ENCODE measurements at regions not wholly inside any gene's neighbourhood (a gene's known extent, or its start where the extent isn't known, plus 50 kb on each side); places are given as distances from the start of the nearest gene placed in this dataset.

DNA sequence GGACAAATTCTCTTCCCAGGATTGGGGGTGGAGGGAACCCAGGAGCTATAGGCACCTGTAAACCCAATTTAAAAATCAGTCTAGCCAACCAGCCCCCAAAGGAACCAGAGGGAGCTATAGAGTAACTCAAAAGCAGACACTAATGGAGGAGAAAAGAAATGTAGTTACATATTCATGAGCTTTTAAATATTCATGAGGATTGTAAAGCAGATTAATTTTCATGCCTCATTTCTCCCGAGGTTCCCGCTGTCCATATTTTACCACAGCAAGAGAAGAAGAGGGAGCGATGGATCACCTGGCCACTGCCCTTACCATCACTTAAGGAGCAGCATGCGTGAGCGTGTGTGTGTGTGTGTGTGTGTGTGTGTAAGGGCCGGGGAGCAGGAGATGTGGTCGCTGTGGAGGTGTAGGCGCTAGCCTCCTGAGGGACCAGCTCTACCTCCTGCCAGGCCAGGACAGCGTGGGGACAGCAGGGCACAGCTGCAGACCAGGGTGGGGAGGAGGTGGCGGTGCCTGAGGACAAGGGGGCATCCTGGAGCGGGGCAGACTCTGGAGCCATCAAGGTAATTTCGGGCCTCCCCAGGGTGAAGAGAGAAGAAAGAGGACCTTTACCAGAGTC, 100.7 kb upstream of the THY1 start (continued):
- TF ChIP-seq, protein P1, sequence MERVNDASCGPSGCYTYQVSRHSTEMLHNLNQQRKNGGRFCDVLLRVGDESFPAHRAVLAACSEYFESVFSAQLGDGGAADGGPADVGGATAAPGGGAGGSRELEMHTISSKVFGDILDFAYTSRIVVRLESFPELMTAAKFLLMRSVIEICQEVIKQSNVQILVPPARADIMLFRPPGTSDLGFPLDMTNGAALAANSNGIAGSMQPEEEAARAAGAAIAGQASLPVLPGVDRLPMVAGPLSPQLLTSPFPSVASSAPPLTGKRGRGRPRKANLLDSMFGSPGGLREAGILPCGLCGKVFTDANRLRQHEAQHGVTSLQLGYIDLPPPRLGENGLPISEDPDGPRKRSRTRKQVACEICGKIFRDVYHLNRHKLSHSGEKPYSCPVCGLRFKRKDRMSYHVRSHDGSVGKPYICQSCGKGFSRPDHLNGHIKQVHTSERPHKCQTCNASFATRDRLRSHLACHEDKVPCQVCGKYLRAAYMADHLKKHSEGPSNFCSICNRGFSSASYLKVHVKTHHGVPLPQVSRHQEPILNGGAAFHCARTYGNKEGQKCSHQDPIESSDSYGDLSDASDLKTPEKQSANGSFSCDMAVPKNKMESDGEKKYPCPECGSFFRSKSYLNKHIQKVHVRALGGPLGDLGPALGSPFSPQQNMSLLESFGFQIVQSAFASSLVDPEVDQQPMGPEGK (CRISPR knock-in tag; IDR thresholded peaks at IDR 0.05; ENCODE audit: borderline replicate concordance), result no peak
- no peak for TF ChIP-seq ZNF70 (CRISPR knock-in tag; IDR thresholded peaks at IDR 0.05)
- TF ChIP-seq TOX (CRISPR knock-in tag; IDR thresholded peaks at IDR 0.05; ENCODE audit: borderline replicate concordance), result no peak
- TF ChIP-seq ZFP3 (CRISPR knock-in tag; IDR thresholded peaks at IDR 0.05), result no peak

DNA sequence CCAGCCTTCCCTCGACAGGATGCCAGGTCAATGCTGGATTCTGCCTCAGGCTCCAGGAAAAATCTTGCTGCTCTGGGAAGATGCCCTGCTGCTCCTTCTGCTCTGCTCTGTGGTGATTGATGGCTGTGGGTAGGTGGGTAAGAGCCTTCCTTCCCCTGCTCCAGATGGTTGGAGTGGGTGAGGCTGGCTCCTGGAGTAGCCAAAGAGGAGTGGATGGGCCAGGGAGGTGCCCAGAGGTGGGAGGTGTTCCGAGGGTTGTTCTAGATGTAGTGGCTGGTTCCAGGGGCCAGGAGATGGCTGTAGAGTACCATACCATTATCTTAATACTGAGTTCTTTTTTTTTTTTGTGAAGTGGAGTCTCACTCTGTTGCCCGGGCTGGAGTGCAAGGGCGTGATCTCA, 99.6 kb upstream of the THY1 start:
- TF ChIP-seq, protein P2, sequence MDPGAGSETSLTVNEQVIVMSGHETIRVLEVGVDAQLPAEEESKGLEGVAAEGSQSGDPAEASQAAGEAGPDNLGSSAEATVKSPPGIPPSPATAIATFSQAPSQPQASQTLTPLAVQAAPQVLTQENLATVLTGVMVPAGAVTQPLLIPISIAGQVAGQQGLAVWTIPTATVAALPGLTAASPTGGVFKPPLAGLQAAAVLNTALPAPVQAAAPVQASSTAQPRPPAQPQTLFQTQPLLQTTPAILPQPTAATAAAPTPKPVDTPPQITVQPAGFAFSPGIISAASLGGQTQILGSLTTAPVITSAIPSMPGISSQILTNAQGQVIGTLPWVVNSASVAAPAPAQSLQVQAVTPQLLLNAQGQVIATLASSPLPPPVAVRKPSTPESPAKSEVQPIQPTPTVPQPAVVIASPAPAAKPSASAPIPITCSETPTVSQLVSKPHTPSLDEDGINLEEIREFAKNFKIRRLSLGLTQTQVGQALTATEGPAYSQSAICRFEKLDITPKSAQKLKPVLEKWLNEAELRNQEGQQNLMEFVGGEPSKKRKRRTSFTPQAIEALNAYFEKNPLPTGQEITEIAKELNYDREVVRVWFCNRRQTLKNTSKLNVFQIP (CRISPR knock-in tag; IDR thresholded peaks at IDR 0.05; ENCODE audit: borderline replicate concordance, low read depth), result no peak
- no peak for TF ChIP-seq ISL1 (CRISPR knock-in tag; IDR thresholded peaks at IDR 0.05)
- TF ChIP-seq, protein P1 (CRISPR knock-in tag; IDR thresholded peaks at IDR 0.05; ENCODE audit: borderline replicate concordance), result no peak
- TF ChIP-seq, protein P3, sequence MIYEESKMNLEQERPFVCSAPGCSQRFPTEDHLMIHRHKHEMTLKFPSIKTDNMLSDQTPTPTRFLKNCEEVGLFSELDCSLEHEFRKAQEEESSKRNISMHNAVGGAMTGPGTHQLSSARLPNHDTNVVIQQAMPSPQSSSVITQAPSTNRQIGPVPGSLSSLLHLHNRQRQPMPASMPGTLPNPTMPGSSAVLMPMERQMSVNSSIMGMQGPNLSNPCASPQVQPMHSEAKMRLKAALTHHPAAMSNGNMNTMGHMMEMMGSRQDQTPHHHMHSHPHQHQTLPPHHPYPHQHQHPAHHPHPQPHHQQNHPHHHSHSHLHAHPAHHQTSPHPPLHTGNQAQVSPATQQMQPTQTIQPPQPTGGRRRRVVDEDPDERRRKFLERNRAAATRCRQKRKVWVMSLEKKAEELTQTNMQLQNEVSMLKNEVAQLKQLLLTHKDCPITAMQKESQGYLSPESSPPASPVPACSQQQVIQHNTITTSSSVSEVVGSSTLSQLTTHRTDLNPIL (CRISPR knock-in tag; IDR thresholded peaks at IDR 0.05; ENCODE audit: low read depth), result no peak
- no peak for TF ChIP-seq GLIS3 (CRISPR knock-in tag; IDR thresholded peaks at IDR 0.05)
- no peak for TF ChIP-seq RARB (CRISPR knock-in tag; IDR thresholded peaks at IDR 0.05)
- TF ChIP-seq OSR1 (CRISPR knock-in tag; IDR thresholded peaks at IDR 0.05), result no peak
- TF ChIP-seq, protein P4, sequence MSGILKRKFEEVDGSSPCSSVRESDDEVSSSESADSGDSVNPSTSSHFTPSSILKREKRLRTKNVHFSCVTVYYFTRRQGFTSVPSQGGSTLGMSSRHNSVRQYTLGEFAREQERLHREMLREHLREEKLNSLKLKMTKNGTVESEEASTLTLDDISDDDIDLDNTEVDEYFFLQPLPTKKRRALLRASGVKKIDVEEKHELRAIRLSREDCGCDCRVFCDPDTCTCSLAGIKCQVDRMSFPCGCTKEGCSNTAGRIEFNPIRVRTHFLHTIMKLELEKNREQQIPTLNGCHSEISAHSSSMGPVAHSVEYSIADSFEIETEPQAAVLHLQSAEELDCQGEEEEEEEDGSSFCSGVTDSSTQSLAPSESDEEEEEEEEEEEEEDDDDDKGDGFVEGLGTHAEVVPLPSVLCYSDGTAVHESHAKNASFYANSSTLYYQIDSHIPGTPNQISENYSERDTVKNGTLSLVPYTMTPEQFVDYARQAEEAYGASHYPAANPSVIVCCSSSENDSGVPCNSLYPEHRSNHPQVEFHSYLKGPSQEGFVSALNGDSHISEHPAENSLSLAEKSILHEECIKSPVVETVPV (CRISPR knock-in tag; IDR thresholded peaks at IDR 0.05), result no peak
- TF ChIP-seq PPARA (CRISPR knock-in tag; IDR thresholded peaks at IDR 0.05; ENCODE audit: borderline replicate concordance), result no peak
- no peak for TF ChIP-seq ARNTL (CRISPR knock-in tag; IDR thresholded peaks at IDR 0.05; ENCODE audit: borderline replicate concordance, low read depth)
- no peak for TF ChIP-seq ESRRG (CRISPR knock-in tag; IDR thresholded peaks at IDR 0.05)
- no peak for TF ChIP-seq SNAI2 (CRISPR knock-in tag; IDR thresholded peaks at IDR 0.05)
- TF ChIP-seq, protein P5, sequence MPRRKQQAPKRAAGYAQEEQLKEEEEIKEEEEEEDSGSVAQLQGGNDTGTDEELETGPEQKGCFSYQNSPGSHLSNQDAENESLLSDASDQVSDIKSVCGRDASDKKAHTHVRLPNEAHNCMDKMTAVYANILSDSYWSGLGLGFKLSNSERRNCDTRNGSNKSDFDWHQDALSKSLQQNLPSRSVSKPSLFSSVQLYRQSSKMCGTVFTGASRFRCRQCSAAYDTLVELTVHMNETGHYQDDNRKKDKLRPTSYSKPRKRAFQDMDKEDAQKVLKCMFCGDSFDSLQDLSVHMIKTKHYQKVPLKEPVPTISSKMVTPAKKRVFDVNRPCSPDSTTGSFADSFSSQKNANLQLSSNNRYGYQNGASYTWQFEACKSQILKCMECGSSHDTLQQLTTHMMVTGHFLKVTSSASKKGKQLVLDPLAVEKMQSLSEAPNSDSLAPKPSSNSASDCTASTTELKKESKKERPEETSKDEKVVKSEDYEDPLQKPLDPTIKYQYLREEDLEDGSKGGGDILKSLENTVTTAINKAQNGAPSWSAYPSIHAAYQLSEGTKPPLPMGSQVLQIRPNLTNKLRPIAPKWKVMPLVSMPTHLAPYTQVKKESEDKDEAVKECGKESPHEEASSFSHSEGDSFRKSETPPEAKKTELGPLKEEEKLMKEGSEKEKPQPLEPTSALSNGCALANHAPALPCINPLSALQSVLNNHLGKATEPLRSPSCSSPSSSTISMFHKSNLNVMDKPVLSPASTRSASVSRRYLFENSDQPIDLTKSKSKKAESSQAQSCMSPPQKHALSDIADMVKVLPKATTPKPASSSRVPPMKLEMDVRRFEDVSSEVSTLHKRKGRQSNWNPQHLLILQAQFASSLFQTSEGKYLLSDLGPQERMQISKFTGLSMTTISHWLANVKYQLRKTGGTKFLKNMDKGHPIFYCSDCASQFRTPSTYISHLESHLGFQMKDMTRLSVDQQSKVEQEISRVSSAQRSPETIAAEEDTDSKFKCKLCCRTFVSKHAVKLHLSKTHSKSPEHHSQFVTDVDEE (CRISPR knock-in tag; IDR thresholded peaks at IDR 0.05), result no peak
- TF ChIP-seq BACH2 (CRISPR knock-in tag; IDR thresholded peaks at IDR 0.05; ENCODE audit: borderline replicate concordance), result no peak
- no peak for TF ChIP-seq ZC3H10 (CRISPR knock-in tag; IDR thresholded peaks at IDR 0.05)
- ATAC-seq, result no peak

DNA sequence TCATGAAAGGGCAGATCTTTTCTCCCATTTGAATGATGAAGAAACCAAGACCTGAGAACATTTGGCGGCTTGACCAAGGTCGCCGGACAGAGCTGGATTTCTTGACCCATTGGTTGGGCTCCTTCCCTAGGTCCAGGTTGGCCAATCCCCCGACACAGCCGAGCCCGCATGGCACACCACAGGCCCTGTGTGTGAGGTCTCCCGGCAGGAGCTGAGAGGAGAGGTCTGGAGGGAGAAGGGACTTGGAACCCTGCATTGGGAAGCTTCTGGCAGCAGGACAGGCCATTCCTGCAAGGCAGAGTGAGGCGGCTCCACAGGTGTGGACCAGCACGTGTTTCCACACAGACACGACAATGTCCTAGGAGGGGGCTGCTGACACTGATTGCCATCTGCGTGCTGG, 98.6 kb upstream of the THY1 start:
- ATAC-seq, result no peak
- no peak for TF ChIP-seq ESRRG (CRISPR knock-in tag; IDR thresholded peaks at IDR 0.05)
- TF ChIP-seq, protein P5 (CRISPR knock-in tag; IDR thresholded peaks at IDR 0.05), result no peak
- no peak for TF ChIP-seq ZFP30 (CRISPR knock-in tag; IDR thresholded peaks at IDR 0.05)
- no peak for TF ChIP-seq ARNTL (CRISPR knock-in tag; IDR thresholded peaks at IDR 0.05; ENCODE audit: borderline replicate concordance, low read depth)
- TF ChIP-seq BACH2 (CRISPR knock-in tag; IDR thresholded peaks at IDR 0.05; ENCODE audit: borderline replicate concordance), result no peak
- TF ChIP-seq OSR1 (CRISPR knock-in tag; IDR thresholded peaks at IDR 0.05), result no peak
- TF ChIP-seq ZNF565 (CRISPR knock-in tag; conservative IDR thresholded peaks at IDR 0.05; ENCODE audit: low read depth), result no peak
- TF ChIP-seq, protein P4 (CRISPR knock-in tag; IDR thresholded peaks at IDR 0.05), result no peak
- TF ChIP-seq ZNF70 (CRISPR knock-in tag; IDR thresholded peaks at IDR 0.05), result no peak
